ENCODE measurements at regions not wholly inside any gene's neighbourhood (a gene's known extent, or its start where the extent isn't known, plus 50 kb on each side); places are given as distances from the start of the nearest gene placed in this dataset.

GRCh38 chr12:32030151-32030550 lies 70.9 kb downstream of the RESF1 start:
- no peak overlapping the region for H3K9ac ChIP-seq (ENCODE audit: insufficient read depth, low read depth, low read length)
- intact Hi-C loops (cut with micrococcal nuclease; ENCODE audit: unreplicated experiment) (no loop called here), in situ Hi-C loops (cut with HindIII; ENCODE audit: extremely low pct_ligation_motif_present, low pct_unique_long_range_greater_than_20kb) (no loop called here)
- no peaks in the 10 kb centered on the region for H3K9me3 ChIP-seq (ENCODE audit: low read length)
- H3K36me3 ChIP-seq (replicated peaks in 1 of 2; ENCODE audit: control insufficient read depth in 1 of 2, insufficient read depth in 2 of 2, low read length in 2 of 2): no peaks in the 10 kb centered on the region
- 0 out of 2 replicates have a peak, but pooled peaks cover 2% of the 10 kb centered on the region for H3K4me1 ChIP-seq (ENCODE audit: insufficient read depth, low read length)
- no TSS peak for BruUV-seq (replicated peaks)
- 58% methylated on average over 12 of the region's 12 CpGs for WGBS (ENCODE audit: low lambda C conversion rate)
- H4K20me1 ChIP-seq (ENCODE audit: insufficient read depth, low read length): no peaks in the 10 kb centered on the region
- ChIA-PET CTCF (ENCODE audit: low intra/inter-chr PET ratio, low total read pairs) (no interaction called here), POLR2A (no interaction called here)
- TF ChIP-seq ZNF784 (CRISPR knock-in tag; IDR thresholded peaks at IDR 0.05; ENCODE audit: borderline replicate concordance): no peak
- no peak for TF ChIP-seq NFYB (CRISPR knock-in tag; IDR thresholded peaks at IDR 0.05)
- TF ChIP-seq NR1H2 (CRISPR knock-in tag; IDR thresholded peaks at IDR 0.05; ENCODE audit: borderline replicate concordance, low read depth): no peak
- TF ChIP-seq ZNF354B (CRISPR knock-in tag; IDR thresholded peaks at IDR 0.05): no peak
- no peak for TF ChIP-seq ZBTB21 (CRISPR knock-in tag; IDR thresholded peaks at IDR 0.05)
- no peak for TF ChIP-seq HDAC6 (IDR thresholded peaks at IDR 0.05; ENCODE audit: low read depth, low read length)
- no peak for TF ChIP-seq ZNF225 (CRISPR knock-in tag; IDR thresholded peaks at IDR 0.05)
- TF ChIP-seq YEATS4 (CRISPR knock-in tag; IDR thresholded peaks at IDR 0.05; ENCODE audit: borderline replicate concordance): no peak
- no peak for TF ChIP-seq BRD4 (CRISPR knock-in tag; IDR thresholded peaks at IDR 0.05)
- TF ChIP-seq NR2F1 (CRISPR knock-in tag; IDR thresholded peaks at IDR 0.05): no peak
- H2AFZ ChIP-seq (ENCODE audit: low read length): no peak overlapping the region
- no peak overlapping the region for H3K4me2 ChIP-seq (ENCODE audit: low read depth, low read length)
- no peak for FAIRE-seq
- no peaks in the 10 kb centered on the region for H3K79me2 ChIP-seq (ENCODE audit: insufficient read depth, low read length)
- no peaks in the 10 kb centered on the region for H3K27me3 ChIP-seq (ENCODE audit: control insufficient read depth in 1 of 2, insufficient read depth in 2 of 2, low read length in 2 of 2)
- H3K27ac ChIP-seq (ENCODE audit: extremely low read length, insufficient read depth, low read length): no peak overlapping the region
- no peak overlapping the region for H3K4me3 ChIP-seq (replicated peaks in 1 of 3; ENCODE audit: insufficient read depth in 1 of 3, low read depth in 2 of 3, low read length in 3 of 3)
- no peak for DNase-seq (ENCODE audit: low spot score)
- no peak for ATAC-seq

- ATAC-seq: no peak
- Histone ChIP-seq H3K9me3 (ENCODE audit: low read length) (no peaks in the 10 kb centered on the region), H3K4me3 (replicated peaks in 1 of 3; ENCODE audit: insufficient read depth in 1 of 3, low read depth in 2 of 3, low read length in 3 of 3) (no peak overlapping the region), H3K4me1 (ENCODE audit: insufficient read depth, low read length) (no peaks in the 10 kb centered on the region), H2AFZ (ENCODE audit: low read length) (no peak overlapping the region), H3K36me3 (replicated peaks in 1 of 2; ENCODE audit: control insufficient read depth in 1 of 2, insufficient read depth in 2 of 2, low read length in 2 of 2) (no peaks in the 10 kb centered on the region), H3K9ac (ENCODE audit: insufficient read depth, low read depth, low read length) (no peak overlapping the region), H4K20me1 (ENCODE audit: insufficient read depth, low read length) (no peaks in the 10 kb centered on the region), H3K27ac (ENCODE audit: extremely low read length, insufficient read depth, low read length) (no peak overlapping the region), H3K27me3 (ENCODE audit: control insufficient read depth in 1 of 2, insufficient read depth in 2 of 2, low read length in 2 of 2) (no peaks in the 10 kb centered on the region), H3K79me2 (ENCODE audit: insufficient read depth, low read length) (no peaks in the 10 kb centered on the region), H3K4me2 (ENCODE audit: low read depth, low read length) (no peak overlapping the region)
- no peak for DNase-seq (ENCODE audit: low spot score)
- in situ Hi-C loops (cut with HindIII; ENCODE audit: extremely low pct_ligation_motif_present, low pct_unique_long_range_greater_than_20kb): no loop called here
- CTCF ChIA-PET (ENCODE audit: low intra/inter-chr PET ratio, low total read pairs): no interaction called here
- BruUV-seq (replicated peaks): no TSS peak
- intact Hi-C loops (cut with micrococcal nuclease; ENCODE audit: unreplicated experiment): no loop called here
- POLR2A ChIA-PET: no interaction called here
- FAIRE-seq: no peak
- WGBS (ENCODE audit: low lambda C conversion rate): 86% methylated on average over 2 of the region's 2 CpGs
- no peak for TF ChIP-seq ZNF782 (CRISPR knock-in tag; IDR thresholded peaks at IDR 0.05; ENCODE audit: borderline replicate concordance)
Measured at GRCh38 chr12:32030676-32031075, 71.5 kb downstream of the RESF1 start.

Data from HepG2 (cell line).